ENCODE measurements at regions not wholly inside any gene's neighbourhood (a gene's known extent, or its start where the extent isn't known, plus 50 kb on each side); places are given as distances from the start of the nearest gene placed in this dataset.
A peak's percentile ranks its signal among the peaks of the same experiment; 100 is the strongest.

DNA sequence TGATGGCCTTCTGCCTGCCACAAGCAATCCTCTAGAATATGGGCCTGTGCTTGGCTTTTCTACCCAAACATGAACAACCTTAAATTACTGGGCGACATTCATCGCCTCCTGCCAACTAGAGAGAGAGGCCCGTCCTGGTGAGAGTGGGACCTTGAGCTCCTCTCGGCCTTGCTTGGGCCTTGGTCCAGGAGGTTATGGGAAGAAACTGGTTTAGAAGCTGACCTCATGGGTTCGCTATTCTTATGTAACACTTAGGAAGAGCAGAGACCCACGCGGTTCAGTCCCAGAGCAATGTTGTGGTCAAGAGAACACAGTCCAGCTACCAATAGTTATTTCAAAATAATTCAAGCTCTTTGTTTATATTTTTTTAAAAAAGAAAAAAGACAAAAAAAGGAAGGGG is 176.3 kb upstream of the ZNF32 start:
- Histone ChIP-seq H3K27me3 (ENCODE audit: control insufficient read depth in 1 of 2, insufficient read depth in 2 of 2, low read length in 2 of 2) (no peaks in the 10 kb centered on the region), H3K9me3 (ENCODE audit: control insufficient read depth in 2 of 2, insufficient read depth in 1 of 2, low read depth in 1 of 2, low read length in 1 of 2) (no peaks in the 10 kb centered on the region), H3K36me3 (ENCODE audit: control insufficient read depth in 2 of 2, insufficient read depth in 2 of 2, low read length in 1 of 2) (no peaks in the 10 kb centered on the region), H3K27ac (ENCODE audit: low read depth in 2 of 2, low read length in 1 of 2) (peak overlapping the region; percentile 41 to 54), H3K4me1 (ENCODE audit: control insufficient read depth in 2 of 2, insufficient read depth in 2 of 2, low read length in 1 of 2) (no peaks in the 10 kb centered on the region), H3K4me3 (ENCODE audit: low read depth in 1 of 2, low read length in 2 of 2) (no peak overlapping the region)
- WGBS, 2 donors = 63 to 72% methylated on average over 7 of the region's 7 CpGs

DNA sequence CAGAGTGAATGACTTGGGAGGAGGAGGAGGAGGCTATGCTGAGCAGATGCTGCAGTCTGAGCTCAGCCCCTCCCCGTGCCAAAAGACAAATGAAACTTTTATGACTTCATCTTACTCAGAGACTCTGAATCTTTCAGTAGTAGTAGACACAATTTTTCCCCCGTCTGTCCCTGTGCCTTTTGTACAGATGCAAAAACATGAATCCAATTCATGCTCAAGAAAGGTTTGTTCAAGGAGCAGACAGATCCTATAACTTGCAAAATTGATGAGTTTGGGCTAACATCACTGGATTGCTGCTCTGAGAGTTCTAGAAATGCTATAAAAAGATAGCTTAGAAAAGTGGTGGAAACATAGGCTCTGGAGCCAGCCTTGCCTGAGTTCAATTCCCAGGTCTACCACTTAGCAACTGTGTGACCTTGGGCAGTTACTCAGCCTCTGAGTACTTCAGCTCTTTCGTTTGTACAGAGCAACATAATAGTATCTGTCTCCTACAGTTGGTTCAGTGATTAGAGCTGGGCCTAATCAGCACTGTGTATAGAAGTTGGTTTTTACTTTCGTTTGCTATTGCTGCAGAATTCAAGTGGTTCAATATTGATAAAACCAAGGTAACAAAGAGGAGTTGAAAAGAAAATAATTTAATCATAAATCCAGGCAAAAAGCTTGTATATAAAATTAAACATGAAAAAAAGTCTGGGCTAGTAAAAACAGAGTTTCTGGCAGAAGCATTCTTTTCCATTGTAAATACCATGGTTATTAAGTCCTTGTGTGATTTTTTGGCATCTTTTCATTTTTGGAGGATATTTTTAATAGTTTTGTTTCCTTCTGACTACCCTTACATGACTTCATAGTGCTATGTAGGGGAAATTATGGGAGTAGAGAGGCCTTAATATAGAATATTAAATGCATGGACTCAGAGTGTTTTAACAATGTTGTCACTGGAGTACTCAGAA is 174.2 kb upstream of the ZNF32 start:
- Histone ChIP-seq H3K9me3 (ENCODE audit: control insufficient read depth in 2 of 2, insufficient read depth in 1 of 2, low read depth in 1 of 2, low read length in 1 of 2) (no peaks in the 10 kb centered on the region), H3K4me3 (ENCODE audit: low read depth in 1 of 2, low read length in 2 of 2) (no peak overlapping the region), H3K27ac (ENCODE audit: low read depth in 2 of 2, low read length in 1 of 2) (peak overlapping the region in 1 of 2 donors; percentile 40), H3K36me3 (ENCODE audit: control insufficient read depth in 2 of 2, insufficient read depth in 2 of 2, low read length in 1 of 2) (no peaks in the 10 kb centered on the region), H3K4me1 (ENCODE audit: control insufficient read depth in 2 of 2, insufficient read depth in 2 of 2, low read length in 1 of 2) (no peaks in the 10 kb centered on the region), H3K27me3 (ENCODE audit: control insufficient read depth in 1 of 2, insufficient read depth in 2 of 2, low read length in 2 of 2) (no peaks in the 10 kb centered on the region)
- WGBS, 2 donors = 39 to 45% methylated on average over 4 of the region's 4 CpGs

DNA sequence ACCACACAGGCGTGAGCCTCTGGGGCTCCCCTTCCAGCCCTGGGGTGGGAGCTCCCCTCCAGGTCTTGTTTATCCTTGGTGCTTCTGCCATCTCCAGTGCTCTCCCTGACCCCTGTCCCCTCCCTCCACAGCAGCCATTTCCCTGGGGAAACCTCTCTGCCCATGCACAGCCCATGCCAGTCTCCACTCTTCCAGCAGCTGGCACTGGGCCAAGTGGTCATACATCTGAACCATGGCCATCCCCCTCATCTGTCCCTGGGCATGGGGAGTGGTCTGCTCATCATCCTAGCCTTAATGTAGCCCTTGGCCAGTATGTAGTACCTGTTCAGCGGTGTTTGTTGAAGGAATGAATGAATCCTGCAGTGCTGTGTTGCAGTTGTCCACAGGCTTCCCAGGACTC is 172.4 kb upstream of the ZNF32 start:
- no peaks in the 10 kb centered on the region for H3K9me3 ChIP-seq (ENCODE audit: control insufficient read depth in 2 of 2, insufficient read depth in 1 of 2, low read depth in 1 of 2, low read length in 1 of 2)
- no peaks in the 10 kb centered on the region for H3K36me3 ChIP-seq (ENCODE audit: control insufficient read depth in 2 of 2, insufficient read depth in 2 of 2, low read length in 1 of 2)
- no peaks in the 10 kb centered on the region for H3K27me3 ChIP-seq (ENCODE audit: control insufficient read depth in 1 of 2, insufficient read depth in 2 of 2, low read length in 2 of 2)
- no peak overlapping the region for H3K27ac ChIP-seq (ENCODE audit: low read depth in 2 of 2, low read length in 1 of 2)
- no peak overlapping the region for H3K4me3 ChIP-seq (ENCODE audit: low read depth in 1 of 2, low read length in 2 of 2)
- 86 to 89% methylated on average over 2 of the region's 2 CpGs for WGBS, 2 donors
- no peaks in the 10 kb centered on the region for H3K4me1 ChIP-seq (ENCODE audit: control insufficient read depth in 2 of 2, insufficient read depth in 2 of 2, low read length in 1 of 2)

DNA sequence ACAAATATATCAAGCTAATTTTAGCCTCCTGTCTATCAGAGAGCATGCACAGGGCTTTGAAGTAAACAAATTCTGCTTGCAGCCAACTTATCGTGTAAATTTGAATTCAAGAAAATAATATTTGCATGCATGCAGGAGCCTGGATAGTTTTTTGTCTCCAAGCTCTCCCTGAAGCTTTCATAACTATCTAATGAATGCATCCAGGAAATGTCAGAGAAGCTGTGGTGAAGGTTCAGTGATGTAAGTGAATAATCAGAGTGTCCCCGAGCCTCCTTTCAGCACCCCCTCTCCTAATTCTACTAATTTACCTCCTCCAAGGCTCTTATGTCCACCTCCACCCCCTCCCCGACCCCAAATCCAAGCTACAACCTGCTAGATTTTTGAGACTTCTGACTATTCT is 172.0 kb upstream of the ZNF32 start:
- 76 to 82% methylated on average over 3 of the region's 3 CpGs for WGBS, 2 donors
- Histone ChIP-seq H3K4me1 (ENCODE audit: control insufficient read depth in 2 of 2, insufficient read depth in 2 of 2, low read length in 1 of 2) (no peaks in the 10 kb centered on the region), H3K27ac (ENCODE audit: low read depth in 2 of 2, low read length in 1 of 2) (no peak overlapping the region), H3K4me3 (ENCODE audit: low read depth in 1 of 2, low read length in 2 of 2) (no peak overlapping the region), H3K36me3 (ENCODE audit: control insufficient read depth in 2 of 2, insufficient read depth in 2 of 2, low read length in 1 of 2) (no peaks in the 10 kb centered on the region), H3K9me3 (ENCODE audit: control insufficient read depth in 2 of 2, insufficient read depth in 1 of 2, low read depth in 1 of 2, low read length in 1 of 2) (no peaks in the 10 kb centered on the region), H3K27me3 (ENCODE audit: control insufficient read depth in 1 of 2, insufficient read depth in 2 of 2, low read length in 2 of 2) (no peaks in the 10 kb centered on the region)

DNA sequence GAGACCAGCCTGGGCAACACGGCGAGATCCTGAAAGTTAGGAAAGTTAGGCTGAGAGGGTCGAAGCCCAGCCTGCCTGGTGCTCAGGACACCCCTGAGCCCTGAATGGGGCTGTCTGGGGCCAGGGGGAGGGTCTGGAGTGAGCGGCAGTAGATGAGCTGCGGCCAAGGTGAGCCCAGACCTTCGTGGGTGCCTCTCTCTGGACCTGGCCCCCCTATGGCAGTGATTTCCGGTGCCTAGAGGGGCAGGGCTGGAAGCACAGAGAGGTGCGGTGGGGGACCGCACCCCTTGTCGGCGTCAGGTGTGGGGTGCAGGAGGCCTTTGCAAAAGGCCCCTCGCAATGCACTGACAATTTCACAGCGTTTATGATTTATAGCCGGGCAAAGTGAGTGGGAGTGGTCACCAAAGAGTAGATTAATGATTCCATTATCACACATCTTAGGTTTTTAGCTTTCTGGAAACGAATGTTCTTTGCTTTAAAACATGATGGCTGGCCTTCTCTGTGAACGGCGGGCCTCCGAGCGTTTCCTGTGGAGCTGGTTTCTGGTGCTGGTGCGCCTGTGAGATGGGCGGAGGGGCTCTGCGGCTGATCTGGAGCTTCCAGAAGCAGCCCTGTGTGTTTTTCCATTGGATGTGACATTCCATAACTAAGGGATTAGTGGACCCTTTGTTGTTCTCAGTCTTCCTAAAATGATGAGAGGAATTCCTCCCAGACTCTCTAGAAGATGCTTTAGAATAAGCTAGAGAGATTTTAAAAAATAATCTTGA is 171.0 kb upstream of the ZNF32 start:
- Histone ChIP-seq H3K36me3 (ENCODE audit: control insufficient read depth in 2 of 2, insufficient read depth in 2 of 2, low read length in 1 of 2) (no peaks in the 10 kb centered on the region), H3K9me3 (ENCODE audit: control insufficient read depth in 2 of 2, insufficient read depth in 1 of 2, low read depth in 1 of 2, low read length in 1 of 2) (no peaks in the 10 kb centered on the region), H3K4me1 (ENCODE audit: control insufficient read depth in 2 of 2, insufficient read depth in 2 of 2, low read length in 1 of 2) (no peaks in the 10 kb centered on the region), H3K4me3 (ENCODE audit: low read depth in 1 of 2, low read length in 2 of 2) (no peak overlapping the region), H3K27me3 (ENCODE audit: control insufficient read depth in 1 of 2, insufficient read depth in 2 of 2, low read length in 2 of 2) (no peaks in the 10 kb centered on the region), H3K27ac (ENCODE audit: low read depth in 2 of 2, low read length in 1 of 2) (no peak overlapping the region)
- 87 to 90% methylated on average over 22 of the region's 22 CpGs for WGBS, 2 donors

DNA sequence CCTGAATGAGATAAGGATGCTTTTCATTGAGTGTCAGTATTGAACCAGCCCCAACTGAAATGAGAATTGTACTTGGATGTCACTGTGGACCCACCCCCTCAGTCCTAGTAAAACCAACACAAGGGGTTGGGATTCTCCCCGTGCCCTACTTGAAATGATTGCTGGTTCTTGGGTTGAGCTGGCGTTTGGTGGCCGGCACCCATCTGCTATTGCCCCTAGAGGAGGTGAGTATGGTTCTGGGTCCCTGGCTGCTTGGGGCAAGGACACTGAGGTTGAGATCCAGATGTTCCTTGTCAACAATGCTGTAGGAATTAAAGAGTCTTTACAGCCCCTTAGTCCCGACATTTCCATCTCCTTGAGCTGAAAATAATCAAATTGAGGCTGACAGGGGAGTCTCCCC is 170.0 kb upstream of the ZNF32 start:
- H3K4me3 ChIP-seq (ENCODE audit: low read depth in 1 of 2, low read length in 2 of 2) = no peak overlapping the region
- H3K36me3 ChIP-seq (ENCODE audit: control insufficient read depth in 2 of 2, insufficient read depth in 2 of 2, low read length in 1 of 2) = no peaks in the 10 kb centered on the region
- H3K9me3 ChIP-seq (ENCODE audit: control insufficient read depth in 2 of 2, insufficient read depth in 1 of 2, low read depth in 1 of 2, low read length in 1 of 2) = no peaks in the 10 kb centered on the region
- H3K27ac ChIP-seq (ENCODE audit: low read depth in 2 of 2, low read length in 1 of 2) = no peak overlapping the region
- H3K4me1 ChIP-seq (ENCODE audit: control insufficient read depth in 2 of 2, insufficient read depth in 2 of 2, low read length in 1 of 2) = no peaks in the 10 kb centered on the region
- H3K27me3 ChIP-seq (ENCODE audit: control insufficient read depth in 1 of 2, insufficient read depth in 2 of 2, low read length in 2 of 2) = no peaks in the 10 kb centered on the region
- WGBS, 2 donors = 87 to 95% methylated on average over 4 of the region's 4 CpGs

DNA sequence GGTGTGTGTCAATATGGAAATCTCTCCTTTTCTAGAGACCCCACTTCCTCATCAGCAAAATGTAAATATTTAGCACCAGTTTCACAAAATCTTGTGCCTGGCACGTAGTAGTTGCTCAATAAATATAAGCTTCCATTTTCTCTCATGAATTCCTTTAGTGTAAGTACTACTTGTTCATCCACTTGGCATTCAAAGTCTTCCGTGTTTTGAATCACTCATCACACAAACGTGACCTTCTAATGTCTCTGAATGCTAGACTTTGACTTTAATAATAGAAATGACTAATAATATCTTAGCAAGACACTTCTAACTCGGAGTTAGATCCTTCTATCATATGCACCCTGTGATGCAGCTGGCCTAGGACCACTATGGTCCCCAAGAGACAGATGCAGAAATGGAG is 168.7 kb upstream of the ZNF32 start:
- WGBS, 2 donors = 83 to 84% methylated on average over 4 of the region's 4 CpGs
- H3K27ac ChIP-seq (ENCODE audit: low read depth in 2 of 2, low read length in 1 of 2) = no peak overlapping the region

DNA sequence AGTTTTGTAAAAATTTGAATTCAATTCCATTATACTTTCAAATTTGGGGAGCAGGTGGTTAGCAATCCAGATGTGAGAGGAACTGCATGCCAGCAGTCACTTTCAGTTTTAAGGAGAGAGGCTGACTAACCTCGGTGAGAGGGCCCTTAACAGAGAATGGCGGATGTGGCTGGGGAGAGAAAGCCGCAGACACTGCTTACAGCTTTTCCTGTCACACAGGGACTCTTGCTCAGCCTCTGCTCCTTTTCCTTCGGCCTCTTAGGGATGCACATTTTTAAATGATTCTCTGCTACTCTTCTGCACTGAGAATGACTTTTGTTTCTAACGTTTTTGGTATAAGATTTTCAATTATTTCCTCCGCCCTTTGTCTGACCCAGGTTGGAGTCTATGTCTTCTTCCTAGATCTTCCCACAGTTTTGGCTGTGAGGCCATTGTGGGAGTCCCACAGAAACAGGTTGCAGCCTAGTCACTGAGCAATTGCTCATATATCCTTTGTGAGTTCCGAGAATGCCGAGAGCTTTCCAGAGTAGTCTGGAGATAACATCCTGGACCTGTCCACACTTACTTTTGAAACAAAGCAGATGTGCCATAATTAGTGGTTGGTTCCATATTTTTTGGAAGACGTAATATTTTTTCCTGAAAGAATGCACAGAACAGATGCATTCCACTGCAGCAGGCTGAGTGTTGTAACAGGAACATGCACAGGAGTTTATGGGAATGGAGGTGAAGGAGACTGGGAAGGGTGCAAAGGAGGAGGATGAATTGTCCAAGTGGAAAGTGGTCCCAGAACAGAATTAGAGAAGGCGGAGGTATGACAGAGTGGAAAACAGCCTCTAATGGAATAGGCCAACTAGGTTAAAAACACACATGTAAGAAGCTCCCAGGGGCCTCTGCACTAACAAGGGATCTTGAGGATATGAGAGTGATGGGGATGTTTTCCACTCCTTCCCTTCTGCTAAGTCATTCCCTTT is 168.0 kb upstream of the ZNF32 start:
- H3K4me3 ChIP-seq (ENCODE audit: low read depth in 1 of 2, low read length in 2 of 2) = no peak overlapping the region
- 64 to 65% methylated on average over 10 of the region's 10 CpGs for WGBS, 2 donors
- no peak overlapping the region for H3K27ac ChIP-seq (ENCODE audit: low read depth in 2 of 2, low read length in 1 of 2)
- no peaks in the 10 kb centered on the region for H3K27me3 ChIP-seq (ENCODE audit: control insufficient read depth in 1 of 2, insufficient read depth in 2 of 2, low read length in 2 of 2)
- no peaks in the 10 kb centered on the region for H3K9me3 ChIP-seq (ENCODE audit: control insufficient read depth in 2 of 2, insufficient read depth in 1 of 2, low read depth in 1 of 2, low read length in 1 of 2)
- no peaks in the 10 kb centered on the region for H3K36me3 ChIP-seq (ENCODE audit: control insufficient read depth in 2 of 2, insufficient read depth in 2 of 2, low read length in 1 of 2)
- H3K4me1 ChIP-seq (ENCODE audit: control insufficient read depth in 2 of 2, insufficient read depth in 2 of 2, low read length in 1 of 2) = no peaks in the 10 kb centered on the region

More for the DNA sequence above, 168.7 kb upstream of the ZNF32 start:
- Histone ChIP-seq H3K9me3 (ENCODE audit: control insufficient read depth in 2 of 2, insufficient read depth in 1 of 2, low read depth in 1 of 2, low read length in 1 of 2) (no peaks in the 10 kb centered on the region), H3K4me3 (ENCODE audit: low read depth in 1 of 2, low read length in 2 of 2) (no peak overlapping the region), H3K36me3 (ENCODE audit: control insufficient read depth in 2 of 2, insufficient read depth in 2 of 2, low read length in 1 of 2) (no peaks in the 10 kb centered on the region), H3K27me3 (ENCODE audit: control insufficient read depth in 1 of 2, insufficient read depth in 2 of 2, low read length in 2 of 2) (no peaks in the 10 kb centered on the region), H3K4me1 (ENCODE audit: control insufficient read depth in 2 of 2, insufficient read depth in 2 of 2, low read length in 1 of 2) (no peaks in the 10 kb centered on the region)
